DMS114 treated with DMSO at 0.1 percent for 48 hours (cell line): ENCODE measurements at regions not wholly inside any gene's neighbourhood (a gene's known extent, or its start where the extent isn't known, plus 50 kb on each side); places are given as distances from the start of the nearest gene placed in this dataset.
A peak's percentile ranks its signal among the peaks of the same experiment; 100 is the strongest.

Experiments used
- DNase-seq: peaks from one replicate; lab custom pipeline; 2025; ENCODE audit not compliant: unreplicated experiment; lab: John Stamatoyannopoulos, UW

- DNase-seq: no peak
Observed at GRCh38 chr17:55829995-55830612, 79.3 kb downstream of the PCTP start.

- no peak for DNase-seq
Observed at GRCh38 chr17:55830699-55831471, 80.0 kb downstream of the PCTP start.

- DNase-seq: no peak
Observed at GRCh38 chr17:55833306-55833705, 82.5 kb downstream of the PCTP start.

GRCh38 chr17:55842405-55843158, 91.7 kb downstream of the PCTP start:
- DNase-seq: no peak

GRCh38 chr17:55843785-55844184, 92.9 kb downstream of the PCTP start:
- no peak for DNase-seq

GRCh38 chr17:55845385-55845784, 94.5 kb downstream of the PCTP start:
- DNase-seq: peak; percentile 52

GRCh38 chr17:55846745-55847144, 95.9 kb downstream of the PCTP start:
- no peak for DNase-seq

GRCh38 chr17:55852734-55853133, 101.9 kb downstream of the PCTP start:
- DNase-seq: no peak

GRCh38 chr17:55859301-55859795, 108.5 kb downstream of the PCTP start:
- no peak for DNase-seq

GRCh38 chr17:55865072-55865762, 114.4 kb downstream of the PCTP start:
- no peak for DNase-seq

GRCh38 chr17:55870044-55870443, 119.2 kb downstream of the PCTP start:
- DNase-seq: no peak

- no peak for DNase-seq
Observed at GRCh38 chr17:55872374-55872773, 121.5 kb downstream of the PCTP start.

GRCh38 chr17:55873017-55873758, 122.3 kb downstream of the PCTP start:
- no peak for DNase-seq

GRCh38 chr17:55883149-55883548, 132.3 kb downstream of the PCTP start:
- no peak for DNase-seq

GRCh38 chr17:55887531-55887930, 136.7 kb downstream of the PCTP start:
- DNase-seq: no peak

GRCh38 chr17:55889271-55889670, 138.4 kb downstream of the PCTP start:
- no peak for DNase-seq

GRCh38 chr17:55895112-55895759, 144.4 kb downstream of the PCTP start:
- no peak for DNase-seq

- no peak for DNase-seq
Observed at GRCh38 chr17:55897301-55897700, 146.4 kb downstream of the PCTP start.

- no peak for DNase-seq
Observed at GRCh38 chr17:55898195-55898594, 147.3 kb downstream of the PCTP start.

- DNase-seq: no peak
Observed at GRCh38 chr17:55900188-55900587, 149.3 kb downstream of the PCTP start.
